ENCODE measurements at regions not wholly inside any gene's neighbourhood (a gene's known extent, or its start where the extent isn't known, plus 50 kb on each side); places are given as distances from the start of the nearest gene placed in this dataset.

GRCh38 chr5:82812575-82812974 is 264.6 kb downstream of the TMEM167A start:
- Histone ChIP-seq H3K4me3 (ENCODE audit: low read depth in 2 of 2, low read length in 2 of 2) (no peak overlapping the region), H3K27me3 (ENCODE audit: control insufficient read depth, insufficient read depth, low read length) (no peaks in the 10 kb centered on the region), H3K9me3 (ENCODE audit: control insufficient read depth, insufficient read depth, low read depth, low read length) (no peaks in the 10 kb centered on the region), H3K27ac (ENCODE audit: low read length) (no peak overlapping the region), H3K36me3 (ENCODE audit: control insufficient read depth, insufficient read depth, low read length) (no peaks in the 10 kb centered on the region), H3K4me1 (ENCODE audit: control insufficient read depth, insufficient read depth, low read length) (no peaks in the 10 kb centered on the region)
- intact Hi-C loops (cut with micrococcal nuclease; ENCODE audit: unreplicated experiment) (no loop called here), in situ Hi-C loops (cut with HindIII; ENCODE audit: low pct_unique_long_range_greater_than_20kb, low sequenced_read_pairs) (no loop called here)
- ChIA-PET CTCF (no interaction called here), POLR2A (interaction anchor here (0.5 to 0.6 kb wide), 2 partner anchors 277 to 506 kb away, joined by 3 to 5 read pairs; no protein-coding TSS in a partner anchor)
- ATAC-seq (no peak), DNase-seq (ENCODE audit: low read depth, low spot score) (no peak)
- BruUV-seq (replicated peaks), result no TSS peak
- TF ChIP-seq, protein P1, sequence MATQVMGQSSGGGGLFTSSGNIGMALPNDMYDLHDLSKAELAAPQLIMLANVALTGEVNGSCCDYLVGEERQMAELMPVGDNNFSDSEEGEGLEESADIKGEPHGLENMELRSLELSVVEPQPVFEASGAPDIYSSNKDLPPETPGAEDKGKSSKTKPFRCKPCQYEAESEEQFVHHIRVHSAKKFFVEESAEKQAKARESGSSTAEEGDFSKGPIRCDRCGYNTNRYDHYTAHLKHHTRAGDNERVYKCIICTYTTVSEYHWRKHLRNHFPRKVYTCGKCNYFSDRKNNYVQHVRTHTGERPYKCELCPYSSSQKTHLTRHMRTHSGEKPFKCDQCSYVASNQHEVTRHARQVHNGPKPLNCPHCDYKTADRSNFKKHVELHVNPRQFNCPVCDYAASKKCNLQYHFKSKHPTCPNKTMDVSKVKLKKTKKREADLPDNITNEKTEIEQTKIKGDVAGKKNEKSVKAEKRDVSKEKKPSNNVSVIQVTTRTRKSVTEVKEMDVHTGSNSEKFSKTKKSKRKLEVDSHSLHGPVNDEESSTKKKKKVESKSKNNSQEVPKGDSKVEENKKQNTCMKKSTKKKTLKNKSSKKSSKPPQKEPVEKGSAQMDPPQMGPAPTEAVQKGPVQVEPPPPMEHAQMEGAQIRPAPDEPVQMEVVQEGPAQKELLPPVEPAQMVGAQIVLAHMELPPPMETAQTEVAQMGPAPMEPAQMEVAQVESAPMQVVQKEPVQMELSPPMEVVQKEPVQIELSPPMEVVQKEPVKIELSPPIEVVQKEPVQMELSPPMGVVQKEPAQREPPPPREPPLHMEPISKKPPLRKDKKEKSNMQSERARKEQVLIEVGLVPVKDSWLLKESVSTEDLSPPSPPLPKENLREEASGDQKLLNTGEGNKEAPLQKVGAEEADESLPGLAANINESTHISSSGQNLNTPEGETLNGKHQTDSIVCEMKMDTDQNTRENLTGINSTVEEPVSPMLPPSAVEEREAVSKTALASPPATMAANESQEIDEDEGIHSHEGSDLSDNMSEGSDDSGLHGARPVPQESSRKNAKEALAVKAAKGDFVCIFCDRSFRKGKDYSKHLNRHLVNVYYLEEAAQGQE (IDR thresholded peaks at IDR 0.05; ENCODE audit: insufficient read depth in 1 of 2, low read depth in 2 of 2, low read length in 1 of 2), result no peak
- TF ChIP-seq POLR2AphosphoS5 (IDR thresholded peaks at IDR 0.05; ENCODE audit: low read depth, low read length), result no peak
- no peak for TF ChIP-seq SIN3A (IDR thresholded peaks at IDR 0.05; ENCODE audit: borderline replicate concordance, insufficient read depth, low read depth, low read length)
- TF ChIP-seq TCF7L2 (IDR thresholded peaks at IDR 0.05; ENCODE audit: low read depth, low read length), result no peak
- no peak for TF ChIP-seq CTCF (IDR thresholded peaks at IDR 0.05)

DNA sequence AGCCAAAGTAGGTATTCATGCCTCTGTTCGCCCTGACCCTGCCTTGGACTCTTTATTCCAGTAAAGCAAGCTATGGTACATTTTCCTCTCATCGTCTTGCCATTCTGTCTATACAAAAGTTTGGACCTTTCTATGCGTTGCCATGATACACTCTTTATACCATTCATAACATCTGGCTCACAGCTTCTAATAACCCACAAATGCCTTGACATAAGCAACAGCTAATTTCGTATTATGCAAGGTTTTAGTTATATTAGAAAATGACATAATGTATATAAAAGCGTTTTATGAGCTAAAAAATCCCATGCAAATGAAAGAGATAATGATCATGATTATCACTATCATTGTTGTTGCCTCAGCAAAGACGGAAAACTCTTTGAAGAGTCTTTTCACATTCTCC is 265.7 kb downstream of the TMEM167A start:
- Histone ChIP-seq H3K27me3 (ENCODE audit: control insufficient read depth, insufficient read depth, low read length) (no peaks in the 10 kb centered on the region), H3K9me3 (ENCODE audit: control insufficient read depth, insufficient read depth, low read depth, low read length) (no peaks in the 10 kb centered on the region), H3K27ac (ENCODE audit: low read length) (no peak overlapping the region), H3K36me3 (ENCODE audit: control insufficient read depth, insufficient read depth, low read length) (no peaks in the 10 kb centered on the region), H3K4me3 (ENCODE audit: low read depth in 2 of 2, low read length in 2 of 2) (no peak overlapping the region), H3K4me1 (ENCODE audit: control insufficient read depth, insufficient read depth, low read length) (no peaks in the 10 kb centered on the region)
- DNase-seq (ENCODE audit: low read depth, low spot score) (no peak), ATAC-seq (no peak)
- TF ChIP-seq, protein P1 (IDR thresholded peaks at IDR 0.05; ENCODE audit: insufficient read depth in 1 of 2, low read depth in 2 of 2, low read length in 1 of 2), result no peak
- TF ChIP-seq POLR2AphosphoS5 (IDR thresholded peaks at IDR 0.05; ENCODE audit: low read depth, low read length), result no peak
- no peak for TF ChIP-seq CTCF (IDR thresholded peaks at IDR 0.05)
- no peak for TF ChIP-seq SIN3A (IDR thresholded peaks at IDR 0.05; ENCODE audit: borderline replicate concordance, insufficient read depth, low read depth, low read length)
- no peak for TF ChIP-seq TCF7L2 (IDR thresholded peaks at IDR 0.05; ENCODE audit: low read depth, low read length)
- CTCF ChIA-PET, result no interaction called here
- in situ Hi-C loops (cut with HindIII; ENCODE audit: low pct_unique_long_range_greater_than_20kb, low sequenced_read_pairs), result no loop called here
- intact Hi-C loops (cut with micrococcal nuclease; ENCODE audit: unreplicated experiment), result no loop called here
- BruUV-seq (replicated peaks), result no TSS peak
- POLR2A ChIA-PET, result interaction anchor here (0.6 kb wide), 1 partner anchor 520 kb away, joined by 4 read pairs; no protein-coding TSS in a partner anchor
